ENCODE measurements at regions not wholly inside any gene's neighbourhood (a gene's known extent, or its start where the extent isn't known, plus 50 kb on each side); places are given as distances from the start of the nearest gene placed in this dataset. TPM values are rescaled to one million over a fixed set of nuclear protein-coding genes. Genes with fewer than 3 reads are reported as not detected.

DNA sequence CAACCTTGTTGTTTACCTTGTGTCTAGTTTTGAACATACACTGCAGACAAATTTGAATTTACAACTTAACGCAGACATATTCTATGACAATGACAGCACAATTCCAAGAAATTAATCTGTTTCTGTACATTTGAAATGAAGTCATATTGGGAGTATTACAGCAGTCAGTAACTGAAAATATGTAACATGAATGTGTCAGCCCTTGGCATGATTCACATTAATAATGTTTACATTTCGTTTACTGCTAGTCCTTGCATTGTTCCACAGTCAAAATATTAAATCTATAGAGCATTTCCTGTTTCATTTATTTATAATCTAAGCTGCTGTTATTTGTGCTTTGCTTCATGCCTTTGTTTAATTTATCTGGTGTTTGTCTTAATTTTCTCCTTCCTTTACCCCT is 80.4 kb downstream of the NOC3L start:
- DNase-seq (ENCODE audit: insufficient read length, low spot score, missing footprints), result no peak
- Histone ChIP-seq H3K9me3 (ENCODE audit: low read depth, low read length) (no peaks in the 10 kb centered on the region), H4K20me1 (ENCODE audit: insufficient read depth, low read length) (no peaks in the 10 kb centered on the region), H2AFZ (ENCODE audit: low read length) (no peak overlapping the region), H3K27ac (ENCODE audit: low read depth, low read length) (no peak overlapping the region), H3K36me3 (ENCODE audit: insufficient read depth, low read length) (no peaks in the 10 kb centered on the region), H3K4me3 (ENCODE audit: insufficient read depth, low read length) (no peak overlapping the region), H3K4me1 (ENCODE audit: insufficient read depth, low read length) (peaks cover 10% of the 10 kb centered on the region), H3K79me2 (ENCODE audit: insufficient read depth, low read length) (no peaks in the 10 kb centered on the region), H3K4me2 (ENCODE audit: insufficient read depth, low read length) (no peak overlapping the region), H3K27me3 (ENCODE audit: insufficient read depth, low read length) (no peaks in the 10 kb centered on the region)
- TF ChIP-seq, protein P1, sequence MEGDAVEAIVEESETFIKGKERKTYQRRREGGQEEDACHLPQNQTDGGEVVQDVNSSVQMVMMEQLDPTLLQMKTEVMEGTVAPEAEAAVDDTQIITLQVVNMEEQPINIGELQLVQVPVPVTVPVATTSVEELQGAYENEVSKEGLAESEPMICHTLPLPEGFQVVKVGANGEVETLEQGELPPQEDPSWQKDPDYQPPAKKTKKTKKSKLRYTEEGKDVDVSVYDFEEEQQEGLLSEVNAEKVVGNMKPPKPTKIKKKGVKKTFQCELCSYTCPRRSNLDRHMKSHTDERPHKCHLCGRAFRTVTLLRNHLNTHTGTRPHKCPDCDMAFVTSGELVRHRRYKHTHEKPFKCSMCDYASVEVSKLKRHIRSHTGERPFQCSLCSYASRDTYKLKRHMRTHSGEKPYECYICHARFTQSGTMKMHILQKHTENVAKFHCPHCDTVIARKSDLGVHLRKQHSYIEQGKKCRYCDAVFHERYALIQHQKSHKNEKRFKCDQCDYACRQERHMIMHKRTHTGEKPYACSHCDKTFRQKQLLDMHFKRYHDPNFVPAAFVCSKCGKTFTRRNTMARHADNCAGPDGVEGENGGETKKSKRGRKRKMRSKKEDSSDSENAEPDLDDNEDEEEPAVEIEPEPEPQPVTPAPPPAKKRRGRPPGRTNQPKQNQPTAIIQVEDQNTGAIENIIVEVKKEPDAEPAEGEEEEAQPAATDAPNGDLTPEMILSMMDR (IDR thresholded peaks at IDR 0.05; ENCODE audit: extremely low read depth, low read depth, low read length), result no peak

Small RNA genes in the stretch of these regions (small RNA-seq; reads per million reads assigned to genes)
- not detected for gene RNU6-657P
